ENCODE measurements at regions not wholly inside any gene's neighbourhood (a gene's known extent, or its start where the extent isn't known, plus 50 kb on each side); places are given as distances from the start of the nearest gene placed in this dataset.

DNA sequence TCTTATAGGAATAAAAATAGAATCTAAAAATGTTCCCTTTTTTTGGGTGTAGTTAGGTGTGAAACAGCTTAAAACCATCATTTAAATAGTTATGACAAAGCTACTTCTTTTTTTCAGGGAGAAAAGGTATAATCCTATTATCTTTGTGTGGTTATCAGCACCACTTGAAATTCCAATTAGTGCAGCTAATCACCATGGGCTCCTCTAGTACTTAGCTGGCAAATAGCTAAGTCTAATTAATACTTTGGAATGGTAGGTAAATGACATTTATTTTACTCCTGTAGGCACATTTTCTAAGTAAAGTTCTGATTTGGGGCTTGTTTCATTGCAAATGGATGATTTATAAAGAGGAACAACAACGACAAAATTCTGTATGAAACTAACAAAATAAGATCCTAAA lies 132.6 kb downstream of the OLFM4 start:
- Histone ChIP-seq H3K27me3 (ENCODE audit: control insufficient read depth in 5 of 5, insufficient read depth in 4 of 5, low read length in 5 of 5) (peaks cover 0 to 5% (median 0%) of the 10 kb centered on the region in 5 donors), H3K4me1 (ENCODE audit: control insufficient read depth in 5 of 5, insufficient read depth in 5 of 5, low read length in 5 of 5) (no peaks in the 10 kb centered on the region), H3K9me3 (ENCODE audit: control insufficient read depth in 5 of 5, low read length in 5 of 5) (peaks cover 0 to 3% (median 0%) of the 10 kb centered on the region in 5 donors), H3K9ac (ENCODE audit: low read length in 5 of 5) (no peak overlapping the region), H3K36me3 (ENCODE audit: control insufficient read depth in 5 of 5, insufficient read depth in 5 of 5, low read length in 5 of 5) (no peaks in the 10 kb centered on the region), H3K4me3 (ENCODE audit: low read depth in 1 of 5, low read length in 5 of 5) (no peak overlapping the region), H3K27ac (ENCODE audit: low read depth, low read length) (no peak overlapping the region)

DNA sequence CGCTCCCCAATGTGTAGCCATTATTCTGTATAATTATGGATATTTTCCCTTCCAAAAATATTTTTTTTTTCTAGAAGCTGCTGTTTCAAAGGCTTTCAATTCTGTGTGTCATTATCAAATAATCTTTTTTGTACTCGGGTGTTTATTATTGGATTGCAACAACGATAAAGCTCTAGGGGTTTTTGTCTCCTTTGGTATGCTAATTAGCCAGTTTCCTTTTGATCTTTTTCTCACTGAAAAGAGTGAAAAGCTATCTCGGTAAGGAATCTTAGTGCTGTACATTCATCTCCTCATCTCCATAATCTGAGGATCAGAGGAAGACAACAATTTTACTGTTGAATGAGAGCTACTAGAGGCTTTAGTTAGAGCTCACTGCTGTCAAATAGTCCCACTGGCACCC lies 136.6 kb downstream of the OLFM4 start:
- Histone ChIP-seq H3K4me3 (ENCODE audit: low read depth in 1 of 5, low read length in 5 of 5) (no peak overlapping the region), H3K36me3 (ENCODE audit: control insufficient read depth in 5 of 5, insufficient read depth in 5 of 5, low read length in 5 of 5) (no peaks in the 10 kb centered on the region), H3K27ac (ENCODE audit: low read depth, low read length) (no peak overlapping the region), H3K27me3 (ENCODE audit: control insufficient read depth in 5 of 5, insufficient read depth in 4 of 5, low read length in 5 of 5) (peaks cover 0 to 5% (median 3%) of the 10 kb centered on the region in 5 donors), H3K9me3 (ENCODE audit: control insufficient read depth in 5 of 5, low read length in 5 of 5) (peaks cover 0 to 3% (median 0%) of the 10 kb centered on the region in 5 donors), H3K4me1 (ENCODE audit: control insufficient read depth in 5 of 5, insufficient read depth in 5 of 5, low read length in 5 of 5) (peaks cover 0 to 4% (median 0%) of the 10 kb centered on the region in 5 donors), H3K9ac (ENCODE audit: low read length in 5 of 5) (no peak overlapping the region)

DNA sequence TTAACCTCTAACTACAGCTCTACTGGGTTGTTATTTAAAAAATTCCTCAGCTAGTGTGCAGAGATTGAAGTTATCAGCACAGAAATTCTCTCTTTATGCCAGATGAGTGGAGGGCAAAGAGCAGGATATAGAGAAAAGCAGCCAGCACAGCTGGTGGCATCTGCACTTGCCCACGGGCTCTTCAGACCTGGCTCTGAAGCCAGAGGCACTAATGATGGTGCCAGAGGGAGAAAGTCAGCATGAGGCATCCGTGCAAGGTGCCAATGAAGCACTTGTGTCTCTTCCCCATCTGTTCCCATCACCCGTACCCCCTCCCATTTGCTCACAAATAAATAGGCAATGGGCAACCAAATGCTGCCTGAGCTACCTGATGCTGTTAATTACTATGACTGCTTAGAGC lies 138.9 kb downstream of the OLFM4 start:
- Histone ChIP-seq H3K4me3 (ENCODE audit: low read depth in 1 of 5, low read length in 5 of 5) (no peak overlapping the region), H3K4me1 (ENCODE audit: control insufficient read depth in 5 of 5, insufficient read depth in 5 of 5, low read length in 5 of 5) (peaks cover 0 to 4% (median 0%) of the 10 kb centered on the region in 5 donors), H3K9me3 (ENCODE audit: control insufficient read depth in 5 of 5, low read length in 5 of 5) (no peaks in the 10 kb centered on the region), H3K36me3 (ENCODE audit: control insufficient read depth in 5 of 5, insufficient read depth in 5 of 5, low read length in 5 of 5) (no peaks in the 10 kb centered on the region), H3K9ac (ENCODE audit: low read length in 5 of 5) (no peak overlapping the region), H3K27me3 (ENCODE audit: control insufficient read depth in 5 of 5, insufficient read depth in 4 of 5, low read length in 5 of 5) (peaks cover 0 to 3% (median 0%) of the 10 kb centered on the region in 5 donors), H3K27ac (ENCODE audit: low read depth, low read length) (no peak overlapping the region)

DNA sequence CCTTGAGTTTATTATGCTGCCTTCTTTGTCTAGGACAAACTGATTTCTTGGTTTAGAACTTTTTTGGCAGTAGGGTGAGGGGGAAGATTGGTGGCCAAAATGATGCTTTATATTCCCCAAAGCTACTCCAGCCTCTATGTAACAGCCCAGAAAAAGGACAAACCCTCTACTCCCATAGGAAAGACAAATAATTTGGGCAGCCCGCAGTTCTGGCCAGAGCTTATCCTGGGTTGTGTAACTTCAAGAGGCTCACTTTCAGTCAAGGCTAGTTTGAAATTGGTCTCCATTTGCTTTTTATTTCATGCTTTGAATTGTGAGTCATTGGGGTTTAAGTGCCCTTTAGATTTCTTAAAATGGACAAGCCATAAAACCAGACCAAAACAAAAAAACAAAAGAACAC lies 142.3 kb downstream of the OLFM4 start:
- Histone ChIP-seq H3K9me3 (ENCODE audit: control insufficient read depth in 5 of 5, low read length in 5 of 5) (no peaks in the 10 kb centered on the region), H3K4me3 (ENCODE audit: low read depth in 1 of 5, low read length in 5 of 5) (no peak overlapping the region), H3K36me3 (ENCODE audit: control insufficient read depth in 5 of 5, insufficient read depth in 5 of 5, low read length in 5 of 5) (no peaks in the 10 kb centered on the region), H3K27ac (ENCODE audit: low read depth, low read length) (no peak overlapping the region), H3K27me3 (ENCODE audit: control insufficient read depth in 5 of 5, insufficient read depth in 4 of 5, low read length in 5 of 5) (peaks cover 0 to 3% (median 0%) of the 10 kb centered on the region in 5 donors), H3K4me1 (ENCODE audit: control insufficient read depth in 5 of 5, insufficient read depth in 5 of 5, low read length in 5 of 5) (peaks cover 0 to 4% (median 0%) of the 10 kb centered on the region in 5 donors), H3K9ac (ENCODE audit: low read length in 5 of 5) (no peak overlapping the region)

- Histone ChIP-seq H3K36me3 (ENCODE audit: control insufficient read depth in 5 of 5, insufficient read depth in 5 of 5, low read length in 5 of 5) (no peaks in the 10 kb centered on the region), H3K9me3 (ENCODE audit: control insufficient read depth in 5 of 5, low read length in 5 of 5) (no peaks in the 10 kb centered on the region), H3K27ac (ENCODE audit: low read depth, low read length) (no peak overlapping the region), H3K4me3 (ENCODE audit: low read depth in 1 of 5, low read length in 5 of 5) (no peak overlapping the region), H3K4me1 (ENCODE audit: control insufficient read depth in 5 of 5, insufficient read depth in 5 of 5, low read length in 5 of 5) (no peaks in the 10 kb centered on the region), H3K9ac (ENCODE audit: low read length in 5 of 5) (no peak overlapping the region), H3K27me3 (ENCODE audit: control insufficient read depth in 5 of 5, insufficient read depth in 4 of 5, low read length in 5 of 5) (peaks cover 0 to 2% (median 0%) of the 10 kb centered on the region in 5 donors)
These were observed 145.9 kb downstream of the OLFM4 start for GRCh38 chr13:53174545-53174944.

GRCh38 chr13:53180684-53181083 lies 152.1 kb downstream of the OLFM4 start:
- peaks cover 0 to 2% (median 0%) of the 10 kb centered on the region in 5 donors for H3K27me3 ChIP-seq (ENCODE audit: control insufficient read depth in 5 of 5, insufficient read depth in 4 of 5, low read length in 5 of 5)
- H3K4me1 ChIP-seq (ENCODE audit: control insufficient read depth in 5 of 5, insufficient read depth in 5 of 5, low read length in 5 of 5): no peaks in the 10 kb centered on the region
- no peaks in the 10 kb centered on the region for H3K36me3 ChIP-seq (ENCODE audit: control insufficient read depth in 5 of 5, insufficient read depth in 5 of 5, low read length in 5 of 5)
- peaks cover 0 to 10% (median 0%) of the 10 kb centered on the region in 5 donors for H3K9me3 ChIP-seq (ENCODE audit: control insufficient read depth in 5 of 5, low read length in 5 of 5)
- H3K4me3 ChIP-seq (ENCODE audit: low read depth in 1 of 5, low read length in 5 of 5): no peak overlapping the region
- H3K27ac ChIP-seq (ENCODE audit: low read depth, low read length): no peak overlapping the region
- no peak overlapping the region for H3K9ac ChIP-seq (ENCODE audit: low read length in 5 of 5)

GRCh38 chr13:53182724-53183123 lies 154.1 kb downstream of the OLFM4 start:
- Histone ChIP-seq H3K4me3 (ENCODE audit: low read depth in 1 of 5, low read length in 5 of 5) (no peak overlapping the region), H3K36me3 (ENCODE audit: control insufficient read depth in 5 of 5, insufficient read depth in 5 of 5, low read length in 5 of 5) (no peaks in the 10 kb centered on the region), H3K4me1 (ENCODE audit: control insufficient read depth in 5 of 5, insufficient read depth in 5 of 5, low read length in 5 of 5) (no peaks in the 10 kb centered on the region), H3K27ac (ENCODE audit: low read depth, low read length) (no peak overlapping the region), H3K9ac (ENCODE audit: low read length in 5 of 5) (no peak overlapping the region), H3K27me3 (ENCODE audit: control insufficient read depth in 5 of 5, insufficient read depth in 4 of 5, low read length in 5 of 5) (no peaks in the 10 kb centered on the region), H3K9me3 (ENCODE audit: control insufficient read depth in 5 of 5, low read length in 5 of 5) (peaks cover 0 to 10% (median 0%) of the 10 kb centered on the region in 5 donors)

- Histone ChIP-seq H3K27ac (ENCODE audit: low read depth, low read length) (no peak overlapping the region), H3K9me3 (ENCODE audit: control insufficient read depth in 5 of 5, low read length in 5 of 5) (peaks cover 0 to 7% (median 0%) of the 10 kb centered on the region in 5 donors), H3K4me3 (ENCODE audit: low read depth in 1 of 5, low read length in 5 of 5) (no peak overlapping the region), H3K27me3 (ENCODE audit: control insufficient read depth in 5 of 5, insufficient read depth in 4 of 5, low read length in 5 of 5) (no peaks in the 10 kb centered on the region), H3K9ac (ENCODE audit: low read length in 5 of 5) (no peak overlapping the region), H3K4me1 (ENCODE audit: control insufficient read depth in 5 of 5, insufficient read depth in 5 of 5, low read length in 5 of 5) (no peaks in the 10 kb centered on the region), H3K36me3 (ENCODE audit: control insufficient read depth in 5 of 5, insufficient read depth in 5 of 5, low read length in 5 of 5) (no peaks in the 10 kb centered on the region)
These were observed 159.5 kb downstream of the OLFM4 start for GRCh38 chr13:53188120-53188519.

DNA sequence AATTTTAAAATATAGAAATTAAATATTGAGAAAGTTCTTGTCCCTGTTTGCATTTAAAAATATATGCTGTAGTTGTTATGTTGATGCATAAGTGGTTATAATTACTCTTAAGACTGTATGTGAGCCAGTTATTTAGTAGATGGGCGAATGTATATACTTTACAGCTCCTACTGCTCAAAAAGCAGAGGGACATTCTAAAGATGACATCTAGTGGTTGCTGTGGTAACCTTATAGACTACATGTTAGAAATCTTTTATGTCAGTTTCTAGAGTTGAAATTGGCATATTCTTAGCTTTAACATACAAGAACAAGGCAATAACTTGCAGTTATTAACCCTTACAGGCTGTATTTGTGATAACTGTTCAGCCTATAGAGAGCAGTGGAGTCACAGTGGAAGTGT lies 160.5 kb downstream of the OLFM4 start:
- H3K36me3 ChIP-seq (ENCODE audit: control insufficient read depth in 5 of 5, insufficient read depth in 5 of 5, low read length in 5 of 5): no peaks in the 10 kb centered on the region
- no peak overlapping the region for H3K4me3 ChIP-seq (ENCODE audit: low read depth in 1 of 5, low read length in 5 of 5)
- no peak overlapping the region for H3K9ac ChIP-seq (ENCODE audit: low read length in 5 of 5)
- H3K9me3 ChIP-seq (ENCODE audit: control insufficient read depth in 5 of 5, low read length in 5 of 5): peaks cover 0 to 6% (median 0%) of the 10 kb centered on the region in 5 donors
- H3K27me3 ChIP-seq (ENCODE audit: control insufficient read depth in 5 of 5, insufficient read depth in 4 of 5, low read length in 5 of 5): no peaks in the 10 kb centered on the region
- no peaks in the 10 kb centered on the region for H3K4me1 ChIP-seq (ENCODE audit: control insufficient read depth in 5 of 5, insufficient read depth in 5 of 5, low read length in 5 of 5)
- no peak overlapping the region for H3K27ac ChIP-seq (ENCODE audit: low read depth, low read length)

DNA sequence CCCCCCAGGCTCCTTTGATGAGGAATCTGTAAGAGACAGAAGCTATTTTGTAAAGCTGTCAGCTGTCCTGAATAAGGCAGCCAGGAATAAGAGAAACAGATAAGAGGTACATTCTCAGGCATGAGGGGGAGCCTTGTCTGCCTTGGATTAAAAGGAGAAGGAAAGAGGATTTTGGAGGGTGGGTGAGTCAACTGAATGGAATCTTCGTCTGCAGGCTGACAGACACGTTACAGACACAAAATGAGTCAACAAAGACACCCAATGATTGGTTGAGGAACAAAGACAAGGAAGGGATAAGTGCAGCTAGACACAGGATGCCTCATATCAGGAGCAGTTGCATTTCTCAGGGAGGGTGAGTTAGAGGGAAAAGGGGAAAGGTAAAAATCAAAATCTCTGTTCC lies 162.5 kb downstream of the OLFM4 start:
- H3K36me3 ChIP-seq (ENCODE audit: control insufficient read depth in 5 of 5, insufficient read depth in 5 of 5, low read length in 5 of 5): no peaks in the 10 kb centered on the region
- H3K27ac ChIP-seq (ENCODE audit: low read depth, low read length): no peak overlapping the region
- no peak overlapping the region for H3K4me3 ChIP-seq (ENCODE audit: low read depth in 1 of 5, low read length in 5 of 5)
- no peaks in the 10 kb centered on the region for H3K27me3 ChIP-seq (ENCODE audit: control insufficient read depth in 5 of 5, insufficient read depth in 4 of 5, low read length in 5 of 5)
- no peaks in the 10 kb centered on the region for H3K4me1 ChIP-seq (ENCODE audit: control insufficient read depth in 5 of 5, insufficient read depth in 5 of 5, low read length in 5 of 5)
- no peak overlapping the region for H3K9ac ChIP-seq (ENCODE audit: low read length in 5 of 5)
- H3K9me3 ChIP-seq (ENCODE audit: control insufficient read depth in 5 of 5, low read length in 5 of 5): no peaks in the 10 kb centered on the region

- no peak overlapping the region for H3K9ac ChIP-seq (ENCODE audit: low read length in 5 of 5)
These were observed 168.8 kb downstream of the OLFM4 start for GRCh38 chr13:53197424-53197823.

More at GRCh38 chr13:53197424-53197823, 168.8 kb downstream of the OLFM4 start:
- Histone ChIP-seq H3K4me1 (ENCODE audit: control insufficient read depth in 5 of 5, insufficient read depth in 5 of 5, low read length in 5 of 5) (peaks cover 0 to 17% (median 5%) of the 10 kb centered on the region in 5 donors), H3K27me3 (ENCODE audit: control insufficient read depth in 5 of 5, insufficient read depth in 4 of 5, low read length in 5 of 5) (peaks cover 11 to 25% (median 24%) of the 10 kb centered on the region in 5 donors), H3K27ac (ENCODE audit: low read depth, low read length) (no peak overlapping the region), H3K36me3 (ENCODE audit: control insufficient read depth in 5 of 5, insufficient read depth in 5 of 5, low read length in 5 of 5) (no peaks in the 10 kb centered on the region), H3K9me3 (ENCODE audit: control insufficient read depth in 5 of 5, low read length in 5 of 5) (peaks cover 0 to 3% (median 0%) of the 10 kb centered on the region in 5 donors), H3K4me3 (ENCODE audit: low read depth in 1 of 5, low read length in 5 of 5) (no peak overlapping the region)
